ENCODE measurements at regions not wholly inside any gene's neighbourhood (a gene's known extent, or its start where the extent isn't known, plus 50 kb on each side); places are given as distances from the start of the nearest gene placed in this dataset.

- 8% methylated on average over 1 of the region's 1 CpG for WGBS (ENCODE audit: low lambda C conversion rate)
- H3K27ac ChIP-seq (ENCODE audit: extremely low read length, insufficient read depth, low read length) = no peak overlapping the region
- peaks cover 65% of the 10 kb centered on the region for H3K9me3 ChIP-seq (ENCODE audit: low read length)
- H2AFZ ChIP-seq (ENCODE audit: low read length) = no peak overlapping the region
- H3K9ac ChIP-seq (ENCODE audit: insufficient read depth, low read depth, low read length) = no peak overlapping the region
- ATAC-seq (no peak), FAIRE-seq (no peak), DNase-seq (ENCODE audit: low spot score) (no peak)
- BruUV-seq (replicated peaks) = no TSS peak
- no peaks in the 10 kb centered on the region; a peak in 1 of 5 replicates for H3K27me3 ChIP-seq (ENCODE audit: control insufficient read depth in 1 of 2, insufficient read depth in 2 of 2, low read length in 2 of 2)
- H4K20me1 ChIP-seq (ENCODE audit: insufficient read depth, low read length) = no peaks in the 10 kb centered on the region
- H3K4me2 ChIP-seq (ENCODE audit: low read depth, low read length) = no peak overlapping the region
- in situ Hi-C loops (cut with HindIII; ENCODE audit: extremely low pct_ligation_motif_present, low pct_unique_long_range_greater_than_20kb) (no loop called here), intact Hi-C loops (cut with micrococcal nuclease; ENCODE audit: unreplicated experiment) (no loop called here)
- TF ChIP-seq RELA (CRISPR knock-in tag; IDR thresholded peaks at IDR 0.05) (no peak), ZNF546 (CRISPR knock-in tag; conservative IDR thresholded peaks at IDR 0.05) (no peak), ARID3A (IDR thresholded peaks at IDR 0.05; ENCODE audit: low read depth, low read length) (no peak), ZBTB37 (CRISPR knock-in tag; IDR thresholded peaks at IDR 0.05) (no peak), JDP2 (CRISPR knock-in tag; IDR thresholded peaks at IDR 0.05; ENCODE audit: borderline replicate concordance) (no peak), ZNF652 (CRISPR knock-in tag; IDR thresholded peaks at IDR 0.05; ENCODE audit: borderline replicate concordance, low read depth) (no peak), HNF4A (CRISPR knock-in tag; IDR thresholded peaks at IDR 0.05) (no peak), IRF9 (CRISPR knock-in tag; IDR thresholded peaks at IDR 0.05; ENCODE audit: borderline replicate concordance) (no peak), SRF (IDR thresholded peaks at IDR 0.05; ENCODE audit: low read depth, low read length) (no peak), ZFP41 (CRISPR knock-in tag; IDR thresholded peaks at IDR 0.05; ENCODE audit: borderline replicate concordance) (no peak), NR2F1 (CRISPR knock-in tag; IDR thresholded peaks at IDR 0.05) (no peak), POLR2AphosphoS2 (IDR thresholded peaks at IDR 0.05; ENCODE audit: low read depth, low read length) (no peak), JARID2 (CRISPR knock-in tag; IDR thresholded peaks at IDR 0.05; ENCODE audit: insufficient replicate concordance) (no peak), ETV5 (CRISPR knock-in tag; IDR thresholded peaks at IDR 0.05; ENCODE audit: borderline replicate concordance) (no peak), BCL3 (CRISPR knock-in tag; IDR thresholded peaks at IDR 0.05) (no peak), NFYB (CRISPR knock-in tag; IDR thresholded peaks at IDR 0.05) (no peak), HBP1 (CRISPR knock-in tag; IDR thresholded peaks at IDR 0.05; ENCODE audit: low read depth) (no peak), ELF3 (CRISPR knock-in tag; IDR thresholded peaks at IDR 0.05) (no peak), FOXA1 (IDR thresholded peaks at IDR 0.05) (no peak), FOXA1 (CRISPR knock-in tag; IDR thresholded peaks at IDR 0.05) (no peak), RFX1 (IDR thresholded peaks at IDR 0.05) (no peak)
- H3K79me2 ChIP-seq (ENCODE audit: insufficient read depth, low read length) = no peaks in the 10 kb centered on the region
- no peak overlapping the region for H3K4me3 ChIP-seq (replicated peaks in 1 of 3; ENCODE audit: insufficient read depth in 1 of 3, low read depth in 2 of 3, low read length in 3 of 3)
- H3K36me3 ChIP-seq (replicated peaks in 1 of 2; ENCODE audit: control insufficient read depth in 1 of 2, insufficient read depth in 2 of 2, low read length in 2 of 2) = no peaks in the 10 kb centered on the region
- POLR2A ChIA-PET = no interaction called here
- H3K4me1 ChIP-seq (ENCODE audit: insufficient read depth, low read length) = no peaks in the 10 kb centered on the region
- CTCF ChIA-PET (ENCODE audit: low intra/inter-chr PET ratio, low total read pairs) = no interaction called here
Measured at GRCh38 chr4:11599064-11599463, 170.4 kb upstream of the HS3ST1 start.

Measured in HepG2 (cell line).